ENCODE measurements at regions not wholly inside any gene's neighbourhood (a gene's known extent, or its start where the extent isn't known, plus 50 kb on each side); places are given as distances from the start of the nearest gene placed in this dataset.

- TF ChIP-seq CTCF (IDR thresholded peaks at IDR 0.05; ENCODE audit: poor library complexity, severe bottlenecking) (no peak), POLR2AphosphoS5 (IDR thresholded peaks at IDR 0.05) (no peak)
Measured at GRCh38 chr18:46301571-46301970, 197.4 kb downstream of the HAUS1 start.

Data from neural cell (in vitro differentiated cells).